ENCODE measurements at regions not wholly inside any gene's neighbourhood (a gene's known extent, or its start where the extent isn't known, plus 50 kb on each side); places are given as distances from the start of the nearest gene placed in this dataset.

- no peak overlapping the region for H3K4me3 Mint-ChIP-seq
Measured at GRCh38 chr5:31086839-31087415, 106.6 kb upstream of the CDH6 start.

DNA sequence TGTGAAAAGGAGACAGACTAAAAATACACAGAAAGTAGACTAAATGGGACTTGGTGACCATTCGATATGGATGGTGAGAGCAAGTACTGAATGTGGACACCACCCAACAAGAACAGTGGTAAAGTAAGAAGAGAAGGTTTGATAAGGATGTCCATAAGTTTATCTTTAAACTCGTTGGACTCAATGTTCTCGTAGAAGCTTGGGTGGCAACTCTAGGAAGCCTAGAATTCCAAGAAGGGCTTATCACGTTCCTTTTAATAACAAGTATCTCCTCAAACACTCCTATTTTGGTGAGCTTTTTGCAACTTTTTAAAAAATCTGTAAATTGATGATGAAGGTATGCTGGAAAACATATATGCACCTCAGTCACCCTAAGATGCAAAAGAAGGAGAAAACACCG is 108.6 kb upstream of the CDH6 start:
- no peaks in the 10 kb centered on the region for H3K4me1 Mint-ChIP-seq (ENCODE audit: low read depth)
- DNase-seq (ENCODE audit: low spot score), result no peak
- H3K36me3 Mint-ChIP-seq (ENCODE audit: low read depth), result no peaks in the 10 kb centered on the region
- H3K4me3 Mint-ChIP-seq, result no peak overlapping the region
- H3K9me3 Mint-ChIP-seq, result peaks cover 8% of the 10 kb centered on the region
- no peak overlapping the region for H3K27ac Mint-ChIP-seq
- H3K27me3 Mint-ChIP-seq (ENCODE audit: low read depth), result no peaks in the 10 kb centered on the region

More at GRCh38 chr5:31086839-31087415, 106.6 kb upstream of the CDH6 start:
- DNase-seq (ENCODE audit: low spot score), result no peak
- no peaks in the 10 kb centered on the region for H3K4me1 Mint-ChIP-seq (ENCODE audit: low read depth)
- H3K9me3 Mint-ChIP-seq, result peaks cover 8% of the 10 kb centered on the region
- no peaks in the 10 kb centered on the region for H3K27me3 Mint-ChIP-seq (ENCODE audit: low read depth)
- H3K36me3 Mint-ChIP-seq (ENCODE audit: low read depth), result no peaks in the 10 kb centered on the region
- no peak overlapping the region for H3K27ac Mint-ChIP-seq

- Mint-ChIP-seq H3K4me1 (ENCODE audit: low read depth) (no peaks in the 10 kb centered on the region), H3K4me3 (no peak overlapping the region), H3K36me3 (ENCODE audit: low read depth) (no peaks in the 10 kb centered on the region), H3K27ac (no peak overlapping the region), H3K27me3 (ENCODE audit: low read depth) (no peaks in the 10 kb centered on the region), H3K9me3 (peaks cover 8% of the 10 kb centered on the region)
- DNase-seq (ENCODE audit: low spot score), result no peak
Measured at GRCh38 chr5:31083364-31083763, 110.1 kb upstream of the CDH6 start.

DNA sequence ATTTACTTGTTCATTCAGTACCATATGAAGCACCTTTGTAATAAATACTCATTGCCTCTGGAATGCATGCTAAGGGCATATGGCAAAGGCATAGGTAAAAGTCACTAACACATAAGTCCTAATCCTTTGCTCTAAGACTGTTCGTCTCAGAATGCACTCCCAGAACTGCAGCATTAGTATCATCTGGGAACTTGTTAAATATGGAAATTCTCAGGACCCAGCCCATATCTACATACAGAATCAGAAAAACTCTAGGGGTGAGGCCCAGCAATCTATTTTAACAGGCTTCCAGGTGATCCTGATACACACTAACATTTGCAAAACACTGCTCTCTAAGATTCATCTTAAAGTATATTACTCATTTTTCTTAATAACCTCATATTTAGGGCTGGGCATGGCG is 113.8 kb upstream of the CDH6 start:
- H3K4me1 Mint-ChIP-seq (ENCODE audit: low read depth), result no peaks in the 10 kb centered on the region
- no peak overlapping the region for H3K27ac Mint-ChIP-seq
- no peaks in the 10 kb centered on the region for H3K36me3 Mint-ChIP-seq (ENCODE audit: low read depth)
- no peak overlapping the region for H3K4me3 Mint-ChIP-seq
- DNase-seq (ENCODE audit: low spot score), result no peak
- no peaks in the 10 kb centered on the region for H3K27me3 Mint-ChIP-seq (ENCODE audit: low read depth)
- peaks cover 32% of the 10 kb centered on the region for H3K9me3 Mint-ChIP-seq

- Mint-ChIP-seq H3K4me3 (no peak overlapping the region), H3K9me3 (peaks cover 35% of the 10 kb centered on the region), H3K27me3 (ENCODE audit: low read depth) (no peaks in the 10 kb centered on the region)
Measured at GRCh38 chr5:31078956-31079355, 114.5 kb upstream of the CDH6 start.

DNA sequence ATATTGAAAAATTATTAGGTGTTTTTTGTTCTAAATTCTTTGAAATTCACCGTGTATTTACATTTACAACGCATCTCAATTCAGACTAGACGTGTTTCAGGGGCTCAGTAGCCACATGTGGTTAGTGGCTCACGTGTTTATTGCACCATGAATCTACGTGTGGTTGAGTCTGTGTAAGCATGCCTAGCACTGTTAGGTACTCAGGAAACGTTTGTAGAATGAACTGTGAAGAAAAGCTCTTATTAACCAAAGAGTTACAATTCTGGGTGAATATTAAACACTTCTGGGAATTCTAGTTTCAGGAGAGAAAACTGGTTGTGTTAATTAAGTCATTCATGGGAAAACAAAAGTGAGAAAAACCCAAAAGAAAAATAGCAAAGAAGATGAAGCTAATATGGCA is 117.5 kb upstream of the CDH6 start:
- H3K9me3 Mint-ChIP-seq, result peaks cover 35% of the 10 kb centered on the region
- no peak overlapping the region for H3K27ac Mint-ChIP-seq
- H3K36me3 Mint-ChIP-seq (ENCODE audit: low read depth), result no peaks in the 10 kb centered on the region
- H3K27me3 Mint-ChIP-seq (ENCODE audit: low read depth), result no peaks in the 10 kb centered on the region
- DNase-seq (ENCODE audit: low spot score), result no peak
- H3K4me1 Mint-ChIP-seq (ENCODE audit: low read depth), result no peaks in the 10 kb centered on the region
- H3K4me3 Mint-ChIP-seq, result no peak overlapping the region

More at GRCh38 chr5:31078956-31079355, 114.5 kb upstream of the CDH6 start:
- Mint-ChIP-seq H3K36me3 (ENCODE audit: low read depth) (no peaks in the 10 kb centered on the region), H3K27ac (no peak overlapping the region), H3K4me1 (ENCODE audit: low read depth) (no peaks in the 10 kb centered on the region)
- DNase-seq (ENCODE audit: low spot score), result no peak

- no peaks in the 10 kb centered on the region for H3K36me3 Mint-ChIP-seq (ENCODE audit: low read depth)
- no peak overlapping the region for H3K27ac Mint-ChIP-seq
- H3K4me1 Mint-ChIP-seq (ENCODE audit: low read depth), result no peaks in the 10 kb centered on the region
- H3K27me3 Mint-ChIP-seq (ENCODE audit: low read depth), result no peaks in the 10 kb centered on the region
- no peak overlapping the region for H3K4me3 Mint-ChIP-seq
- no peaks in the 10 kb centered on the region for H3K9me3 Mint-ChIP-seq
- no peak for DNase-seq (ENCODE audit: low spot score)
Measured at GRCh38 chr5:31068287-31068686, 125.2 kb upstream of the CDH6 start.

- Mint-ChIP-seq H3K27ac (no peak overlapping the region), H3K4me1 (ENCODE audit: low read depth) (no peaks in the 10 kb centered on the region), H3K4me3 (no peak overlapping the region), H3K27me3 (ENCODE audit: low read depth) (no peaks in the 10 kb centered on the region), H3K36me3 (ENCODE audit: low read depth) (no peaks in the 10 kb centered on the region), H3K9me3 (no peaks in the 10 kb centered on the region)
- no peak for DNase-seq (ENCODE audit: low spot score)
Measured at GRCh38 chr5:31066655-31067328, 126.7 kb upstream of the CDH6 start.

GRCh38 chr5:31064215-31064614 is 129.3 kb upstream of the CDH6 start:
- H3K27ac Mint-ChIP-seq, result no peak overlapping the region
- H3K4me1 Mint-ChIP-seq (ENCODE audit: low read depth), result no peaks in the 10 kb centered on the region
- H3K27me3 Mint-ChIP-seq (ENCODE audit: low read depth), result no peaks in the 10 kb centered on the region
- H3K9me3 Mint-ChIP-seq, result no peaks in the 10 kb centered on the region
- H3K4me3 Mint-ChIP-seq, result no peak overlapping the region
- DNase-seq (ENCODE audit: low spot score), result no peak
- H3K36me3 Mint-ChIP-seq (ENCODE audit: low read depth), result no peaks in the 10 kb centered on the region

- Mint-ChIP-seq H3K9me3 (no peaks in the 10 kb centered on the region), H3K4me1 (ENCODE audit: low read depth) (no peaks in the 10 kb centered on the region), H3K4me3 (no peak overlapping the region), H3K27me3 (ENCODE audit: low read depth) (no peaks in the 10 kb centered on the region), H3K36me3 (ENCODE audit: low read depth) (no peaks in the 10 kb centered on the region), H3K27ac (no peak overlapping the region)
- no peak for DNase-seq (ENCODE audit: low spot score)
Measured at GRCh38 chr5:31062902-31063580, 130.4 kb upstream of the CDH6 start.

GRCh38 chr5:31059889-31060288 is 133.6 kb upstream of the CDH6 start:
- H3K4me3 Mint-ChIP-seq, result no peak overlapping the region
- H3K4me1 Mint-ChIP-seq (ENCODE audit: low read depth), result no peaks in the 10 kb centered on the region
- no peaks in the 10 kb centered on the region for H3K27me3 Mint-ChIP-seq (ENCODE audit: low read depth)
- H3K36me3 Mint-ChIP-seq (ENCODE audit: low read depth), result no peaks in the 10 kb centered on the region
- no peak for DNase-seq (ENCODE audit: low spot score)
- H3K9me3 Mint-ChIP-seq, result peaks cover 4% of the 10 kb centered on the region
- H3K27ac Mint-ChIP-seq, result no peak overlapping the region

GRCh38 chr5:31054453-31054852 is 139.0 kb upstream of the CDH6 start:
- no peak for DNase-seq (ENCODE audit: low spot score)
- H3K27me3 Mint-ChIP-seq (ENCODE audit: low read depth), result no peaks in the 10 kb centered on the region
- no peaks in the 10 kb centered on the region for H3K4me1 Mint-ChIP-seq (ENCODE audit: low read depth)
- H3K36me3 Mint-ChIP-seq (ENCODE audit: low read depth), result no peaks in the 10 kb centered on the region
- H3K27ac Mint-ChIP-seq, result no peak overlapping the region
- no peak overlapping the region for H3K4me3 Mint-ChIP-seq
- H3K9me3 Mint-ChIP-seq, result peaks cover 13% of the 10 kb centered on the region

DNA sequence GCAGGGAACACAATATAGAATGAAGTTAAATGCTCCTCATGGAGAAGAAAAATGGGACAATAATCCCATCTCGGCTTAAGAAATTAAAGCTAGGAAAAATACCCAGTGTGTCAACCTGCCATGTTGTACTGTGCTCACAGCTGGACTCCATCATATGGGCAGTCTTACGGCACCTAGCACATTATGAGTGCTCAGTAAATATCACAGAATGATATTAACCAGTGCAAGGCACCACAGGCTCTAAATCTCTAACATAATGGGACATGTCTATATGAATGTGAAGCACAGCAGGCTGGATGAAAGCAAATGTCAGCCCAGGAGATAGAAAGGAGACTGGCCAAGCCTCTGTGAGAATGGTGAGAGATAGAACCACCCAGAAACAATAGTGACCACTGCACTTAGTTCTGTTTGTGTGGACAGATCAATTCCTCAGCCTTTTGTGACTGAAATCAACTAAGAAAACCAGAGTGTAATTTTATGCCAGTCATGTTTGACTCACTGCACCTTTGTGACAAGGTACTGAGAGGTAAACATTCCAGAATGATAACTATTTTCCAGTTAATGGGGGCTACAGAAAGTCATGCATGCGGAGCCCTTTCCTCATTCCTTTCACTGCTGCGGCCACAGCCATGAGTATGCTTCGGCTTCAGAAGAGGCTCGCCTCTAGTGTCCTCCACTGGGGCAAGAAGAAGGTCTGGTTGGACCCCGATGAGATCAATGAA is 140.4 kb upstream of the CDH6 start:
- DNase-seq (ENCODE audit: low spot score), result no peak
- H3K27me3 Mint-ChIP-seq (ENCODE audit: low read depth), result no peaks in the 10 kb centered on the region
- no peak overlapping the region for H3K4me3 Mint-ChIP-seq
- no peaks in the 10 kb centered on the region for H3K36me3 Mint-ChIP-seq (ENCODE audit: low read depth)
- no peaks in the 10 kb centered on the region for H3K4me1 Mint-ChIP-seq (ENCODE audit: low read depth)
- no peak overlapping the region for H3K27ac Mint-ChIP-seq
- peaks cover 13% of the 10 kb centered on the region for H3K9me3 Mint-ChIP-seq

- Mint-ChIP-seq H3K27me3 (ENCODE audit: low read depth) (no peaks in the 10 kb centered on the region), H3K27ac (no peak overlapping the region), H3K4me3 (no peak overlapping the region), H3K9me3 (peaks cover 13% of the 10 kb centered on the region), H3K36me3 (ENCODE audit: low read depth) (no peaks in the 10 kb centered on the region), H3K4me1 (ENCODE audit: low read depth) (no peaks in the 10 kb centered on the region)
- no peak for DNase-seq (ENCODE audit: low spot score)
Measured at GRCh38 chr5:31051316-31051715, 142.2 kb upstream of the CDH6 start.
